B cell (primary cell): ENCODE measurements at regions not wholly inside any gene's neighbourhood (a gene's known extent, or its start where the extent isn't known, plus 50 kb on each side); places are given as distances from the start of the nearest gene placed in this dataset.

Source experiments
- ATAC-seq: fragments of 200-7000 bp; cut with Tn5 transposase; one replicate; pipeline ENCODE4 v1.10.0; 2021; ENCODE audit warnings: low read depth, mild to moderate bottlenecking, moderate number of reproducible peaks, moderate library complexity
- CTCF ChIA-PET: fragments of 350-600 bp; sonication (Branson Sonifier 250); formaldehyde crosslinking; loops from one replicate; lab custom pipeline; 2021; ENCODE audit warnings: antibody characterized with exemption, inconsistent platforms; lab: Charles Lee
- POLR2A ChIA-PET: fragments of 350-600 bp; sonication (Branson Sonifier 250); formaldehyde crosslinking; loops from one replicate; lab custom pipeline; 2021; ENCODE audit warnings: antibody characterized with exemption; lab: Charles Lee
- DNase-seq: peaks from one replicate; pipeline ENCODE4 v3.0.0; 2013
- H2AFZ ChIP-seq: 2 replicates; pipeline ENCODE4 v1.6.1; 2012; ENCODE audit warnings: mild to moderate bottlenecking, low read depth, low read length; ENCODE audit not compliant: insufficient read depth, poor library complexity, severe bottlenecking
- H3K27ac ChIP-seq, 2 donors: 1 replicate in 1 of 2; 2 replicates in 1 of 2; pipeline ENCODE4 v1.5.1; 2012 to 2013; ENCODE audit warnings: low read length in 2 of 2, mild to moderate bottlenecking in 2 of 2, moderate library complexity in 1 of 2
- H3K27me3 ChIP-seq, 4 experiments: fragments of 200-600 bp in 1 of 4; sonication (generic) in 1 of 4; replicated peaks in 1 of 4; 1 replicate in 2 of 4; 2 replicates in 2 of 4; pipeline versions ENCODE4 v1.6.1 to v1.7.0; 2013 to 2016; ENCODE audit warnings: low read length in 3 of 4, mild to moderate bottlenecking in 2 of 4, mixed read lengths in 1 of 4, moderate library complexity in 1 of 4; ENCODE audit not compliant: insufficient read depth in 4 of 4, control insufficient read depth in 3 of 4; ENCODE audit errors: control extremely low read depth in 1 of 4
- H3K36me3 ChIP-seq, 2 experiments: replicated peaks in 1 of 2; 1 replicate in 1 of 2; 2 replicates in 1 of 2; pipeline versions ENCODE4 v1.6.1 to v1.7.1; 2013; ENCODE audit warnings: low read length in 1 of 2; ENCODE audit not compliant: insufficient read depth in 2 of 2, control insufficient read depth in 1 of 2; ENCODE audit errors: control extremely low read depth in 1 of 2, extremely low read depth in 1 of 2
- H3K4me1 ChIP-seq, 2 donors: fragments of 200-600 bp in 1 of 2; sonication (generic) in 1 of 2; 1 replicate in 1 of 2; 2 replicates in 1 of 2; pipeline versions ENCODE4 v1.5.1 to v1.6.1; 2013 to 2017; ENCODE audit warnings: low read length in 2 of 2; ENCODE audit not compliant: control insufficient read depth in 2 of 2, insufficient read depth in 2 of 2
- H3K4me2 ChIP-seq: replicated peaks from 2 replicates; pipeline ENCODE3; 2012; ENCODE audit warnings: mild to moderate bottlenecking, low read depth, low read length; ENCODE audit not compliant: poor library complexity, severe bottlenecking
- H3K4me3 ChIP-seq, 5 experiments: fragments of 200-600 bp in 1 of 5; sonication (generic) in 1 of 5; 1 replicate in 3 of 5; 2 replicates in 2 of 5; pipeline versions ENCODE4 v1.5.1 to v1.7.0; 2011 to 2016; ENCODE audit warnings: low read length in 4 of 5, mild to moderate bottlenecking in 4 of 5, low read depth in 2 of 5, control low read depth in 1 of 5, moderate library complexity in 1 of 5; ENCODE audit not compliant: insufficient read depth in 1 of 5; ENCODE audit errors: control extremely low read depth in 1 of 5, extremely low read depth in 1 of 5
- H3K79me2 ChIP-seq: fragments of 200-600 bp; sonication (generic); one replicate; pipeline ENCODE4 v1.6.0; 2016; ENCODE audit warnings: low read length; ENCODE audit not compliant: control insufficient read depth, insufficient read depth
- H3K9ac ChIP-seq: fragments of 200-600 bp; sonication (generic); 2 replicates; pipeline ENCODE4 v1.6.1; 2017; ENCODE audit warnings: mild to moderate bottlenecking, low read length, moderate library complexity
- H3K9me3 ChIP-seq, 3 donors: one replicate each; pipeline versions ENCODE4 v1.6.1 to v1.7.1; 2013; ENCODE audit warnings: low read length in 2 of 3; ENCODE audit not compliant: control insufficient read depth in 2 of 3, insufficient read depth in 1 of 3; ENCODE audit errors: control extremely low read depth in 1 of 3
- H4K20me1 ChIP-seq: 2 replicates; pipeline ENCODE4 v1.6.0; 2012; ENCODE audit warnings: mild to moderate bottlenecking, low read length; ENCODE audit not compliant: insufficient read depth, control insufficient read depth, poor library complexity, severe bottlenecking
- H3K27ac Mint-ChIP-seq: one replicate; pipeline ENCODE4 v1.8.0; 2021; ENCODE audit warnings: mixed read lengths
- H3K27me3 Mint-ChIP-seq: one replicate; pipeline ENCODE4 v1.8.0; 2021; ENCODE audit warnings: mixed read lengths
- H3K4me1 Mint-ChIP-seq: one replicate; pipeline ENCODE4 v1.8.0; 2021; ENCODE audit warnings: mixed read lengths
- H3K4me3 Mint-ChIP-seq: one replicate; pipeline ENCODE4 v1.8.0; 2021; ENCODE audit warnings: mixed read lengths
- H3K9me3 Mint-ChIP-seq: one replicate; pipeline ENCODE4 v1.8.0; 2022; ENCODE audit warnings: mixed read lengths; ENCODE audit not compliant: insufficient read depth
- CTCF ChIP-seq: fragments of 200-600 bp; IDR thresholded peaks from one replicate; pipeline ENCODE4 v1.8.0; 2022; ENCODE audit warnings: antibody characterized with exemption, mild to moderate bottlenecking
- EZH2 ChIP-seq: IDR thresholded peaks from 2 replicates; pipeline ENCODE4 v1.6.1; 2012; ENCODE audit warnings: borderline replicate concordance, low read depth, mild to moderate bottlenecking, moderate library complexity, low read length; ENCODE audit not compliant: insufficient read depth, poor library complexity, severe bottlenecking
- WGBS: methylation state at CpG from one replicate; pipeline ENCODE4 v1.1.5; 2013; ENCODE audit warnings: missing lambda C conversion rate; ENCODE audit not compliant: insufficient coverage; 5-methylcytosine and 5-hydroxymethylcytosine counted together
- intact Hi-C: fragments of 100-400 bp; cut with micrococcal nuclease; formaldehyde crosslinking; loops from one replicate; pipeline ENCODE4 v1.10.0; 2022

DNA sequence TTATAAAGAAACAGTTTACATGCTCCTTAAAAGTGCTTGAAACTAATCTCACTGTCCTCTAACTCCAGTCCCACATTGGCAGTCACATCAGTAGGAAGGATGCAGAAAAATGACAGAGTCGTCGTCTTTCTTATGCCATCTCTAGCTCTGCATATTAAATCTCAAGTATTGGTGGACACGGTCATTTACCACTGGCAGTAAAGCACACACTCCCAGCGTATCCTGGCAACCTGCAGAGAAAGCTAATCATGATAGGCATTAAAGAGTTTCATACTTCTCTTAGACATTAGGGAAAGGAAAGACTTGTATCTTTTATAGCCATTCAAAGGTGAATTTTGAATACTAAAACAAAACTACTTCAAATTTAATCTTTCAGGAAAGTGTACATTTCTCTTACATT, 202.0 kb upstream of the COBL start:
- no peaks in the 10 kb centered on the region for H3K4me1 ChIP-seq
- Mint-ChIP-seq H3K4me3 (no peak overlapping the region), H3K9me3 (no peaks in the 10 kb centered on the region), H3K27ac (no peak overlapping the region), H3K27me3 (no peaks in the 10 kb centered on the region), H3K4me1 (no peaks in the 10 kb centered on the region)
- 91% methylated on average over 2 of the region's 4 CpGs for WGBS
- POLR2A ChIA-PET, result no interaction called here
- CTCF ChIA-PET, result no interaction called here
- no peak overlapping the region for H3K9ac ChIP-seq
- H3K9me3 ChIP-seq, result peaks cover 0 to 8% (median 0%) of the 10 kb centered on the region in 3 donors
- no peaks in the 10 kb centered on the region for H3K36me3 ChIP-seq
- no peaks in the 10 kb centered on the region for H3K27me3 ChIP-seq
- ATAC-seq, result no peak
- DNase-seq, result no peak
- H3K79me2 ChIP-seq, result no peaks in the 10 kb centered on the region
- H2AFZ ChIP-seq, result no peak overlapping the region
- intact Hi-C loops, result no loop called here
- no peak overlapping the region for H3K4me3 ChIP-seq
- no peak overlapping the region for H3K27ac ChIP-seq
- H3K4me2 ChIP-seq, result no peak overlapping the region
- H4K20me1 ChIP-seq, result no peaks in the 10 kb centered on the region
- TF ChIP-seq CTCF (no peak), EZH2 (no peak)

- POLR2A ChIA-PET, result no interaction called here
- no peak for ATAC-seq
Measured at GRCh38 chr7:51517187-51517586, 200.6 kb upstream of the COBL start.

More at GRCh38 chr7:51517187-51517586, 200.6 kb upstream of the COBL start:
- Histone ChIP-seq H3K79me2 (no peaks in the 10 kb centered on the region), H4K20me1 (no peaks in the 10 kb centered on the region), H3K27ac (no peak overlapping the region), H3K36me3 (no peaks in the 10 kb centered on the region), H3K9ac (no peak overlapping the region), H3K9me3 (peaks cover 0 to 8% (median 0%) of the 10 kb centered on the region in 3 donors), H3K4me3 (no peak overlapping the region), H3K4me1 (no peaks in the 10 kb centered on the region), H2AFZ (no peak overlapping the region), H3K27me3 (no peaks in the 10 kb centered on the region), H3K4me2 (no peak overlapping the region)
- DNase-seq, result no peak
- Mint-ChIP-seq H3K4me3 (no peak overlapping the region), H3K27me3 (no peaks in the 10 kb centered on the region), H3K9me3 (no peaks in the 10 kb centered on the region), H3K4me1 (no peaks in the 10 kb centered on the region), H3K27ac (no peak overlapping the region)
- CTCF ChIA-PET, result no interaction called here
- no CpG with 5 or more reads among the region's 4 CpGs for WGBS
- TF ChIP-seq EZH2, result no peak
- intact Hi-C loops, result no loop called here
